Astrocyte (in vitro differentiated cells and primary cell): ENCODE measurements at regions not wholly inside any gene's neighbourhood (a gene's known extent, or its start where the extent isn't known, plus 50 kb on each side); places are given as distances from the start of the nearest gene placed in this dataset.

ENCODE experiments used
- CTCF ChIP-seq: IDR thresholded peaks from 2 replicates; pipeline ENCODE4 v1.5.1; 2011; ENCODE audit warnings: low read depth, mild to moderate bottlenecking, inconsistent platforms, low read length, moderate library complexity; ENCODE audit not compliant: insufficient read depth
- EZH2 ChIP-seq: IDR thresholded peaks from 2 replicates; pipeline ENCODE4 v1.6.1; 2012; ENCODE audit warnings: mild to moderate bottlenecking, low read length, inconsistent platforms; ENCODE audit not compliant: insufficient read depth

GRCh38 chr5:27341342-27341741, 303.0 kb upstream of the CDH9 start:
- TF ChIP-seq CTCF (no peak), EZH2 (no peak)
